Right renal cortex interstitium (tissue), 3 donors: ENCODE measurements at regions not wholly inside any gene's neighbourhood (a gene's known extent, or its start where the extent isn't known, plus 50 kb on each side); places are given as distances from the start of the nearest gene placed in this dataset.
A peak's percentile ranks its signal among the peaks of the same experiment; 100 is the strongest.

ENCODE experiments used
- DNase-seq, 3 donors: peaks; one replicate each; pipeline ENCODE4 v3.0.0-alpha.2; 2013; ENCODE audit warnings: low read depth in 3 of 3, low spot score in 2 of 3

DNA sequence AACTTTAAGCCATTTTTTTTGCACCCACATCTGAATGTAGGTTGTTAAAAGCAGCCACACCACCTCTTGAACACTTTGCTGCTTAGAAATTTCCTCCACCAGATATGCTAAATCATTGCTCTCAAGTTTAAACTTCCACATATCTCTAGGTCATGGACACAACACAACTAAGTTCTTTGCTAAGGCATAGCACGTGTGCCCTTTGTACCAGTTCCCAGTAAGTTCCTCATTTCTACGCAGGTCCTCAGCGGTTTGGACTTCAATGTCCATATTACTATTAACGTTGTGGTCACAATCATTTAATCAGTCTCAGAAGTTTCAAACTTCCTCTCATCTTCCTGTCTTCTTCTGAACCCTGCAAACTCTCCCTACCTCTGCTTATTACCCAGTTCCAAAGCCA, 661.6 kb upstream of the PKN2 start:
- DNase-seq, result no peak

- no peak for DNase-seq
Observed at GRCh38 chr1:88029142-88029541, 654.9 kb upstream of the PKN2 start.

DNA sequence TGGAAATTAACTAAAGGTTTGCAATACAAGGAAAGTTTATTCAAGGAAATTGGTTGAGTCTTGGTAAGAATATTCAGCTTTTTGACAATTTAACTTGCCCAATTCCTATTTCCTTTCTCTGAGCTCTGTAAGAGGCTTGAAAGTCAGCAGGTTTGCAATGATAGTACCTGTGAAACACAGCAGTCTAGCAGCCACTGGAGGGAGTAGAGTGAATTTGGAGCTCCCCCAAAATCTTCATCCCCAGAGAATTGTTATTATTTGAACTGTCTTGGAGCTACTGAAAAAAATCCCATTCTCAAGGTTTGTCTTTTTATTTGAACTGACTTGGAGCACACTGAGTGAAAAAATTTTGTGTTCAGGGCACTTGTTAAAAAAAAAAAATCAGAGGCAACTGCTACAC, 654.2 kb upstream of the PKN2 start:
- no peak for DNase-seq

DNA sequence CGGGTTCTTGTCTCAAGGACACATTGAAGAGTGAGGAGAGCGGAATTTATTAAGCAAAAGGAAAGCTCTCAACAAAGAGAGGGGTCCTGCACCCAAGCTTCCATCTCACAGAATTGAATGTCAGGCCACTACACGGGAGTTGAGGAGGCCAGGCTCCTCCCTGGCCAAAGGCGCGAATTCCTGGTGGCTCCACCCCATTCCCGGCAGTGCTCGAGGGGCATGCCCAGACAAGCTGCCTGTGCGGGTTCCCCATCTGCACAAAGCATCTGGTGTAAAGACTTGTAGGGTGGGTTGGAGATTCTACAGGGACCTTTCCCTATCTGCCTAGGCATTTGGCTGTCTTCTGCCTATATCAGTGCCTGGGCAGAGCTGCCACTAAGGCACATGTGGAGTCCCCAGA, 648.5 kb upstream of the PKN2 start:
- no peak for DNase-seq

DNA sequence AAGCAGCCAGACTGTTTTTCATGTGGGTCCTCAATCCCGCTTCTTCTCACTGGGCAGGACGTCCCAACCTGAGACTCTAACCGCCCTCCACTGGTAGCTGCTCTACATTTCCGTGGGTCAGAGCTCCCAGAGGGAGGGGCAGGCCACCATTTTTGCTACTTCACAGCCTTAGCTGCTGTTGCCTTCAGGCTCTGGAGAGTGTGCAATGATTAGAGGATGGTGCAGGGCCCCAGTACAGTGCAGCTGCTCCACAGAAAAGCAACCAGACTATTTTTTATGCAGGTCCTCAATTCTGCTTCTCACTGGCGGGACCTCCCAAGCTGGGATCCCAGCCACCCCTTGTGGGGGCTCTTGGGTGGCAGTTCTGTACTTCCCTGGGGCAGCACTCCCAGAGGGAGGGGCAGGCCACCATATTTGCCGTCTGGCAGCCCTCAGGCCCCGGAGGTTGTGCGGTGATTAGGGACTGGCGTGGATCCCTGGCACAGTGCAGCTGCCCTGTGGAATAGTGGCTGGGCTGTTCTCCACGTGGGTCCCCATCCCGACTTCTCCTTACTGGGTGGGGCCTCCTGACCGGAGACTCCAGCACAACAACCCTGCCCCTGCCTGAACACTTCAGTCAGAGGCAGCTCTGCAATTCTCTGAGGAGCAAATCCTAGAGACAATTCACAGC, 647.6 kb upstream of the PKN2 start:
- no peak for DNase-seq

DNA sequence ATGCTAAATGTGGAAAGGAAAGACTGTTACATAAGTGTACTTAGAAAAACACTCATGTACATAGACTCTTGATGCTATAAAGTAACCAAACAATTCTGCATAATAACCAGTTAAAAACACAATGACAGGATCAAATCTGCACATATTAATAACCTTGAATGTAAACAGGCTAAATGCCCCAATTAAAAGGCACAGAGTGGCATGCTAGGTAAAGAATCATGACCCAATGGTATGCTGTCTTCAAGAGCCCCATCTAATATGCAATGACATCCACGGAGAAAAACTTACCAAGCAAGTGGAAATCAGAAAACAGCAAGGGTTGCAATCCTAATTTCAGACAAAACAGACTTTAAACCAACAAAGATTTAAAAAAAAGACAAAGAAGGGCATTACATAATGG, 644.8 kb upstream of the PKN2 start:
- no peak for DNase-seq

DNA sequence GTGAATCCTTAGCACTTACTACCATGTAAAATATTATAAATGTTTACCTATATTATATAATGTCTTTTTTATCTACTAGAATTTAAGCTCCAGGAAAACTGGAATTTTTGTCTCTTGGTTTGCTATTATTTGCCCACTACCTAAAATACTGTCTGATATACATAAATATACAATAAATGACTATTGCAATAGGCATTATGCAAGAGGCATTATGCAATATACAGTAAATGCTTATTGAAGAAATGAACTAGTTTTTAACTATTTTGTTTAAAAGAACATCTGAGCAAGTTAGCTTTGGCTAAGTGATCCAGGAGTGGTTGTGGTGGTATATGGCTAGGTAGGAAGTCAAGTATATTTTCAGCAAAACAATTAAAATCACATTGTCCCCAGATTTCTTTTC, 640.2 kb upstream of the PKN2 start:
- DNase-seq, result no peak

DNA sequence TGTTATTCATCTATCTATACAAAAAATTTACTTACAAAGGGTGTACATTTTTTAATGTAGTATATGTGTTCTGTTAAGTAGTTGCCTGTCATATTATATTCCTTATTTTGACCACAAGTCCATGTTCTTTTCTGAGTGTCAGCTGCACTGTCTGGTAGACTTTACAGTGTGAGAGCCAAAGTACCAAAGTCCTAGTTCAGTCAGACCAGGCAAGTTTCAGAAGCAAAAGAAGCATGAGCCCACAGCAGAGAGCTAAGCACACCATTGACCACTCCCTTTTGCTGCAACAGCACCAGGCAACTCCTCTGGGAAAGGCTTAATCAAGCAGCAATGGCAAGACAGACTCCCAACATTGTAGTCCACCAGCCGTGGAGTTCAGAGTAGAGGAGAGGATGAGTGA, 631.9 kb upstream of the PKN2 start:
- no peak for DNase-seq

- no peak for DNase-seq
Observed at GRCh38 chr1:88053065-88053464, 631.0 kb upstream of the PKN2 start.

- DNase-seq, result no peak
Observed at GRCh38 chr1:88056881-88057280, 627.2 kb upstream of the PKN2 start.

DNA sequence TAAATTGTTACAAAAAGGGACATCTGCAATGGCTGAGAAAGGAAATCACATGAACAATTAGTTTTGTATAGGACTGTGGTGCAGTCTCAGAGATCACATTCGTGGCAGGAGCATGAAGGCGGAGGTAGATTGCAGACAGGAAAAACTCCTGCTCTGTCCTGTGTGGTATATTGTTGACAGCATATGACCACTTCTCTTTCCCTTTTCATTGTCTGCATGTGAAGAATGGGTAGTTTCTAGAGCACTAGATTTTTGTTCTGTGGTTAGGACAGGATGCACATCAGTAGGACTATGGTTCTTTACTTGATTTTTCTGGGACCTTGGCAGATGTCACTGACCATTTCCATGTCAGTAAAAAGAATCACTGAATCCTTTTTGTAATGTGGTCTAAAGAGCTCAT, 625.9 kb upstream of the PKN2 start:
- DNase-seq, result no peak

DNA sequence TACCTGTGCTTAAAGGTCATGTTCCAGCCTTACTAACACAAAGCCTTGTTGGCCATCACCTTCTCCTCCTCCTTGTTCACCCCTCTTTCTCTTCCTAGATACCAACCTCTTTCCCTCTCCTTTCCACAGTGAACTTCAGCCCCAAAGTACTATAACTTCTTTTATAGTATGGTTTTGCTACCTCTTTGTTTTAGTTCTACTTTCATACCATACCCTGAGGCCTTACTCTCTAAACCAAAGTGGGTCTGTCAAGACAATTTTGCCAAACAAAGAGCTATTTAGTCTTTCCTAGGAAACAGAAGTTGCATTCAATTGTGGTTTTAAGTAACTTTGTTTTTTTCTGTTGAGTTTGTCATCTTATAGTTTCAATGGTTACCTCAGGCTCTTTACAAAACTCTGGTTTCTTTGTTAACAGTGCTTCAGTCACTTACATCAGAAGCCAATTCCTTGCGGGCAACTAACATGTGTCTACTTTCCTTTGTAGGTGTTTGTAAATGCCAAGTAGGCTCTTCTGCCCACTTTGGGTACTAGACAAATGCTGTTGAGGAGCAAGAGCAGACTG, 623.9 kb upstream of the PKN2 start:
- no peak for DNase-seq

- DNase-seq, result no peak
Observed at GRCh38 chr1:88060750-88061491, 623.2 kb upstream of the PKN2 start.

- peak; percentile 25 to 27 (median 25) for DNase-seq
Observed at GRCh38 chr1:88061492-88062177, 622.4 kb upstream of the PKN2 start.

- no peak for DNase-seq
Observed at GRCh38 chr1:88062650-88063153, 621.4 kb upstream of the PKN2 start.

DNA sequence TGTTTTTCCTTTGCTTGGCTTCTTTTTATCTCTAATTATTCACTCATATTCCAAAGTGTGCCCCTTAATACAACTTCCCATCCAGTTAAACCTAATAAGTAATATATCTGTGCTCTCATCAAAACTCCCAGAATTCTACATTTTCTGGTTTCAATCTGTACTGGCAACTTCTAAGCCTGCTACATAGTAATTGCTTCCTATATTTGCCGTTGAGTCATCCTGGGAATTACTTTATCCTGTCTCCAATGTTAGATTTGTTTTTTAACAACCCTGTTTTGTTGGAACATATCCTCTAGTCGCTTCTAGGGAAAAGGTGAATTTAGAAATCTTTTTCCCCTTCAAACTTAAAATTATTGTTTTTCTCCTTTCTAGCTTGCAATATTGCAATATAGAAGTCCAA, 620.5 kb upstream of the PKN2 start:
- DNase-seq, result no peak

DNA sequence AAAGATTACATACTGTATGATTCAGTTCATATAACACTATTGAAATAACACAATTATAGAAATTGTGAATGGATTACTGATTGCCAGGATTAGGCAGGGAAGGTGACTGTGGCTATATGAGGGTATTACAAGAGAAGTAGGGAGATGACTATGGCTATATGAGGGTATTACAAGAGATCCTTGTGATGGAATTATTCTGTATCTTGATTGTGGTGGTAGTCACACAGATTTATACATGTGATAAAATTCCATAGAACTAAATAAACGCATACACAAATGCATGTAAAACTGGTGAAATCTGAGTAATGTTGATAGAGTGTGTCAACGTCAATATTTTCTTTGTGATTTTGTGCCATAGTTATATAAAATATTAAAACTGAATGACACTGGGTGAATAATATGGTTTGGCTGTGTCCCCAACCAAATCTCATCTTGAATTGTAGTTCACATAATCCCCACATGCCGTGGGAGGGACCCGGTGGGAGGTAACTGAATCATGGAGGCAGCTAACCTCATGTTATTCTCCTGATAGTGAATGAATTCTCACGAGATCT, 615.6 kb upstream of the PKN2 start:
- DNase-seq, result no peak

DNA sequence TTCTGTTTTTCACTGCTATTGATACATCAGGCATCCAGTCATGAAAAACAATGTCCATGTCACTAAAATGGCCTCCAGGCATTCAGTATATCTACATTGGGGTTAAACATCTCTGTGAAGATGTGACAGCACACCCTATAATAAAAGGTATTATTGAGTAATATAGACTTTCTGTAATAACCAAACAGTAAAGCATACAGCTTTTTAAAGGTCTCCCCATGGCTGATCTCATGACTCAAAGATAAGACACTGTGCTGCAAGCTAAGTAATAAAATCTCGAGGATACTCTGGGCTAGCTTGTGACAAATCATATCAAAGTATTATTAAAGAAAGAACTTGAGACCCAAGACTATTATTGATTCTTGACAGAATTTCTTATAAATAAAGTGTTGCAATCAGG, 613.1 kb upstream of the PKN2 start:
- no peak for DNase-seq

GRCh38 chr1:88074661-88075060, 609.4 kb upstream of the PKN2 start:
- DNase-seq, result no peak

- no peak for DNase-seq
Observed at GRCh38 chr1:88075813-88076212, 608.3 kb upstream of the PKN2 start.

DNA sequence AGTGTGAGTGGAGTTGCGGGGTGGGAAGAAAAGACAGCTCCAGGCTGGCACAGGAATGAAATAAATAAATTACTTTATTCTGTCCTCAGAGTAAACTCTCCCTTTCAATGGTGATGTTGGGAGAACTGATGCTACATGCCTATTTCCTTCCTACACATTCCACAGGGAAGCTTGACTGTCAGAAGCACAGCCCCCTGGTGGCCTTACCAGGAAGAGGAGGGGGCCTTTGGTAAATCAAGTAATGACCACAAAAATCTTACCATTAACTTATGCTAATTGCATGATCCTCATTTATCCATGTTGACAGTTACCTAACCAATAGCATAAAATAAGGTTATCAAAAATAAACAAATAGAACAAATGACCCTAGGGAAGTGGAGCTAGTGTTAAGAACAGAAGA, 605.0 kb upstream of the PKN2 start:
- DNase-seq, result no peak
